RKO (cell line): ENCODE measurements at regions not wholly inside any gene's neighbourhood (a gene's known extent, or its start where the extent isn't known, plus 50 kb on each side); places are given as distances from the start of the nearest gene placed in this dataset.
A peak's percentile ranks its signal among the peaks of the same experiment; 100 is the strongest.
"Not testable (repeated sequence)": the region's sequence is repeated elsewhere in the genome, so short reads cannot be mapped to it uniquely, and the experiment has no call there.

Experiments
- DNase-seq: peaks from one replicate; pipeline ENCODE4 v3.0.0-alpha.2; 2016; ENCODE audit warnings: low spot score

DNA sequence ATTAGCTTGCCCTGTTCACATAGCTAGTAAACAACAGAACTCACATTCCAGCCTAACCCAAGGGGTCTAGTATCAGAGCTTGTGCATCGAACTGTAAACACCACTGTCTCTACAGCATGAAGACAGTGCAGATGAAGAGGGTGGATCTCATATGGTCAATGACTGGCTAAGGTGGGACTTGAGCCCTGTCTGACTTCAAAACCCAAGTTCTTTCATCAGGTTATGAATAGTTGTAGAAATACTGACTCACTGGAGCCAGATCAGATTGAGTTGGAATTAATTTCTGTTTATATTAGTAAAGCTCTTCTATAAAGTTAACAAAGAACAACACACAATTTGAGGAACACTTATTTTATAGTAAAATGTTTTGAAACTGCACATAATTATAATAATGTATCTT lies 161.7 kb upstream of the ARHGAP20 start:
- no peak for DNase-seq

DNA sequence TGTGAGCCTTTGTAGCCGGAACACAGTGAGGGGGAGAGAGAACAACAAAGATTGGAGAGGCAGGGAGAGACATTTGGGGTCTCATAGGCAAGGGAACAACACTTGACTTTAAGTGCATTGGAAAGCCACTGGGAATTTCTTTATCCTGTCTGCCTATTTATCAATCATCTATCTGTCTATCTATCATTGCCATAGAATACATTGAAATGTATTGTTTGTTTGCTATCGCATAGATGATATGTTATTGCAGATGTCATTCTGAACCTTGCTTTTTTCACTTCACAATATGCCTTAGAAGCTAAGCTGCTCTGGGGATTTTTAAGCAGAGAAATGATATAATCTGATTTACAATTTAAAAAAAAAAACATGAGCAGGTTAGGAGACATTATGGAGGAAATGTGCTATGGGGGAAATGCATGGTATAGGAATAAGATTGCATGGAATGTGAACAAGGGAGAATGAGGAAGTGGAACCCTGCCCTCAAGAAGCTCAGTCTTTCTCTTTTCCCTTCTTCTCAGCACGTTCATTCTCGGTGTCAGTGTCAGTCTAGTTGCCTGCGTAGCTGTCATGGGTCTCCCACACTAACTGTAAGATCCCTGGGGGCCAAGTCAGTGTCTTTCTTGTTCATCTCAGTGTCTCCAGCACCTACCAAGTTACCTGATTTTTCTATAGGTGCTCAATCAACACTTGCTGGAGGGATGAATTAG lies 158.7 kb upstream of the ARHGAP20 start:
- no peak for DNase-seq

DNA sequence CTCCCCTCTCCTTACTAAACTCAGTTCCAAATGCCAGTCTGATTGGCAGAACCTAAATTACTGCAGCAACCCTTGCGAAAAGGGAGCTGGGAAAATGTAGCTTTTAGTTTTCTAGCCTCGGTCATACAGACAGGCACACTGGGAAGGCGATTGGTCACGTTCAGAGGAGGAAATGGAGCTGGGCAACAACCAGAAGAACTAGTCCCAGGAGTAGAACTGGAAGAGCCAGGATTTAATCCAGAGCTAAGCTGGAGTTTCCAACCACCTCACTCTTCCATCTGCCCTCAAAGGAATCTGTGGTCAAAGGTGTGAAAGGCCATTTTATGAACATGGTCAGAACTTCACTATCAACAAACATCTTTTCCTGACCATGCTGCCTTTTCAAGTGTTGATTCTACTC lies 155.7 kb upstream of the ARHGAP20 start:
- no peak for DNase-seq

DNA sequence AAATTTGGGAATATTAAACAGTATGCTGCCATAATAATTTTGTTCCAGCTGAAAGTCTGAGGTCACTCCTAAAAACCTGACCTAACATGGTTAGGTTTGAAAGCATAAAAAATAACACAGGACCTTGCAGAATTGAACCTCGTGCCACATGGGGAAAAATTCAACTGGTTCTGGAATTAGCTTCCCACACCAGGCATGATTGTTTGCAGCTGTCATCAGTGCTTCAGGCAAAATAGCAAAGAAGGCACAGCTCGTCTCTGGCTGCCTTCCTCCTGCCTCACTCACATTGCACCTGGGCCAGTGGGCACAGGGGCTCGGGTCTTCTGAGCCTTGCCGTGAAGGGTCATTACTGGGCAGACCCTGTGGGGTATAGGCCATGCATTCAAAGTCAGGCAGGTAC lies 153.8 kb upstream of the ARHGAP20 start:
- no peak for DNase-seq

DNA sequence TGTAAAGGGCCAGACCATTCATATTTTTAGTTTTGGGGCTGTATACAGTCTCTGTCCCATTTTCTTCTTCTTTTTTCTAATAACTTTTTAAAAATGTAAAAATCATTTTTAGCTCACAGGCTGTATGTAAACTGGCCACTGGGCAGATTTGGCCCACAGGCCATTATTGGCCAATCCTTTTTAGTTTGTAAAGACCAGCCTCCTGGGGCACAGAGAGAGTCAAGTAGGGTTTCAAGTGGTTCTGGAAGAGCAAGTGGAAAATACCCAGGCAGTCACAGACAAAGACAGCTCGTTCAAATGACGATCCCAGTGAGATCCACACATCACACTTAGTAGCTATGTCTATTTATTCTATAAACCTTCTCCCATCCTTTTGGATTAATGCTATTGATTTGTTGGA lies 150.2 kb upstream of the ARHGAP20 start:
- no peak for DNase-seq

DNA sequence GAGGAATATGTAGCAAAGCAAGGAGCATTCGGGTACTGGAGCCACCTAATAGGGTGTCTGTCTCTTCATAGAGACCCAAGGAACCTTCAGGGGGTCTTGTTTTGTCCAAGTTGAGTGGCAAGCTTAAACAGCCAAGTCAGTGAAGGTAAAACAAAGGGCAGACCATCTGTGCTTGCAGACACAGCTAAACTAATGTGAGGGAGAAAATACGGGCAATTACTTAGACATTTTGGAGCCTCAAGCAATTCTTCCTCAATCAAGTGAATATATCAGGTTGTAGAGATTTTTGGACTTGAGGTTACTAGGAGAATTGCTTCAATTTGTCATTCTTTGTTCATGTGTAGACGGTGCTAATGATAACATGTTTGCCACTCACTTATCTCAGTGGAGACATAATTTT lies 148.2 kb upstream of the ARHGAP20 start:
- no peak for DNase-seq

DNA sequence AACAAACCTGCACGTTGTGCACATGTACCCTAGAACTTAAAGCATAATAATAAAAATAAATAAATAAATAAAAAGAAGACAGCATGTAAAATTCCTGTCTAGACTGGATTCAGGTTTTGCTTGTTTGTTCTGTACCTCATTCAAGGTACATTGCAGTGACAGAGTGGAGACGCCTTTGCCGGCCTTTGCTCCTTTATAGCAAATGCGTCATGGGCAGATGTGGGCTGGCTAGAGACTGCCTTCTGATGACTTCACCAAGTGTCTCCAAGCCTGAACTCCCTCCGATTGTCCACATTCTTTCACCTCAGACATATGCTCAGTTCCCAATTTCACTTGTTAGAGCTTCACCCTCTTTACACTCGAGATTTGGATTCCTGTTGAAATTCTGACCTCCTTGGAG lies 147.8 kb upstream of the ARHGAP20 start:
- no peak for DNase-seq

DNA sequence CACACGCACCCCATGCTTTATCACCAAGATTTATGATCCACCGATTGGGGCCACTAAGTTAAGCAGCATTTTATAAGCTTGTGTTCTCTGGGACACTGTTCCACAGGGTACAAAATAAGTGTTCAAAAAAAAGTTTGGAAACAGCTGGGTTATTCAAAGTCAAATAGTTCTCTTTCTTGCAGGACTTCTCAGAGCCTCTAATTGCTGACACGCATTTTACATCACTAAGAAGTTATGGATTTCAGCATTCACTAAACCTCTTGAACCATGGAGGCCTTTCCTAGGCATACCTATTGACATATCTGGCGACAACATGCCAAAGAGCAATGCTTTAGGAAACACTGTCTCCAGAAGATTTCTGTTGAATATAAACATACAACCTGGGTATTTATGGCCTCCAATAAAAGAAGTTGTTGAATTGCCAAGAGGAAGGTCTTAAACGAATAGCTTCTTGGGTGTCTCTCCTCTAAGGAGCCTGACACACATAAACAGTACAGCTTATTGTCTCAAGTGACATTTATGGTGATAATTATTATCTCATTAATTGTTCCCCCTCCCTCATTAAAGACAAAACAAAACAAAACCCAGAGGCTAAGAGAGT lies 147.1 kb upstream of the ARHGAP20 start:
- DNase-seq: no peak

DNA sequence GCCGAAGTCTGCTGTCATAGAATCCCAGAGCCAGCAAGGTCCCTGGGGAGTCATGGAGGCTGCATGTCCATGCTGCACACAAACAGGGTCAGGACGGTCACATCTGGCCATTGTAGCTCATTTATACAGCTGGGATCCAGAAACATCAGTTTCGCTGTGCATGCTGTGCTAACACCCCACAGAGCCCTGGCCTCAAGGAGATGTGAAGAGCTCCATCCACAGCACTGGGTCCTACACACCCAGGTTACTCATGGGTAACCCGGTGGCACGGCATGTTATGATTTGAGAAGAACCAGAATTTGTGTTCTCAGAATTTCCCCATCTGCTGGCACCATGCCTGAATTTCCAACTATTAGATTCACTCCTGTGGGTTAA lies 146.3 kb upstream of the ARHGAP20 start:
- DNase-seq: no peak

DNA sequence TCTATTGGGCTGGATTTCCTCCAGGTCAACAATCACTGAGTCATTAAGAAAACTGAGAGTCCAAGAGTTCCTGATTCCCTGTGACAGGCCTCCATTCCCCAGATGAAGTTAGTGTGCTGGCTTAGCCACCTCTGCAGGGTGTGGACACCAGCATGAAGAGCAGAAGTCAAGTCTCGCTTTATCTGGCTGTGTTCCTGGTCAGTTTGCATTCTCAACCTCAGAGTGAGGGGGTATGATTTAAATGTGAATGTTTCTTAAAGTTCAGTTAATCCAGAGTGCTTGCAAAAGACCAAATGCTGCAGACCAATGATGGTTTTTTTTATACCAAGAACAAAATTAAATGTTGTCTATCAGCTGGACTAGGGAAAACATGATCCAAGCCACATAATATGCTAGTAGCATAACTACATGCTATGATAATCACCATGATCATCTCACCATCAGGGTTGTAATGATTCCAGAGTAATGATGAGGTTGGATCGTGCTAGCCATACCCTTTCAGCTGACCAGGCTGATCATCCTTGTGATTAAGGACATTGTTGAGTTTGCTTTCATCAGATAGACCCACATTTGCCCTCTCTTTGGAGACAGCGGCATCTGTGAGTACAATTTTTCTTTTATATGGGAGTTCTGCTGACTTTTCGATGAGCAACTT lies 145.8 kb upstream of the ARHGAP20 start:
- no peak for DNase-seq

DNA sequence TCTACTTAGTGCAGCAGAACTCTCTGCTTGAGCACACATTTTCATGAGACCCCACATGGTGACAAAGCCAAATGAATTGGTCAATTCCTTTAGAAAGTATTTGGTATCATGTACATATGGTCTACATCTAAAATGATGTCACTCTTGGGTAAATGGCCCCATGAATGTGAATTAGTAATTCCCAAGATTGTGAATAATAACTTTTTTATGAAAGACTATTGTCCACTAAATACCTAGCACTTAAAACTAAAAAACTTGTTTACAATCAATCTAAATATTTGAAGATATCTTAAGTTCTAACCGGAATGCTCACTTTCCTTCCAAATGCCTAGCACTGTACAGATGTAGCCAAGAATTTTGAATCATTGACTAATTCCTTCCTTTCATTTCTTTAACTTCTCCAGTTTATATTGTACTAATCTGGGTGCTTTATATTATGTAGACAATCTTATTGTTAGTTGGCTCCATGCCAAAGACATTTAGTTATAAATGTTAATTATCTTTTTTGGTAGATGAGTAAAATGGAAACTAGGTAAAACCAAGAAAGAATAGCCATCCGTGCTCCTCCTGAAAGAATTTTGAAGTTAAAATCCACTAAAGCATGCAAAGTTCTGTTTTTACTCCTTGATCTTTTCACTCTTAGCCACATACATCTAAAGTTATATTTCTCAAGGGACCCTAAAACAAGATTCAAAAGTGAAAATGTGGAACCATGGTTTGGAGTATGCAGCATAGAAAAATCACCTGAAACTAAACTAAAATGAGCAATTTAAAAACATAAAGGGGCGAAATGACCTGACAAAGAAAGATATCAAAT lies 145.0 kb upstream of the ARHGAP20 start:
- no peak for DNase-seq

DNA sequence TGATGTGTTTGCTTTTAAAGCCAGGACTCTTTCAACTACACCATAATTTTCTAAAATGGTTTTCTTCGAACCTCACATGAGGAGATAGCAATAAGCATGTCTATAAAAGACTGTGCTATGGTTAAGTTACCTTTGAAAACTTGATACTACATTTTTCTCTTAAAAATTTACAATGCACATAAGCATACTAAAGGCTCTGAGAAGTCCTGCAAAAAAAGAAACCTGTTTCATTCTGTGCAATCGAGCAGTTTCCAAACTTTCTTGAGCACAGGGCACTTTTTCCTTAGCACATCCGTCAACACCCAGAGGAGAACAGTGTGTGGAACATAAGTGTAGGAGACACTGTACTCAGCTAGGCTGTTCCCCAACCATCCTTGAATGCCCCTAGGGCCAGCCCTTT lies 144.1 kb upstream of the ARHGAP20 start:
- no peak for DNase-seq

DNA sequence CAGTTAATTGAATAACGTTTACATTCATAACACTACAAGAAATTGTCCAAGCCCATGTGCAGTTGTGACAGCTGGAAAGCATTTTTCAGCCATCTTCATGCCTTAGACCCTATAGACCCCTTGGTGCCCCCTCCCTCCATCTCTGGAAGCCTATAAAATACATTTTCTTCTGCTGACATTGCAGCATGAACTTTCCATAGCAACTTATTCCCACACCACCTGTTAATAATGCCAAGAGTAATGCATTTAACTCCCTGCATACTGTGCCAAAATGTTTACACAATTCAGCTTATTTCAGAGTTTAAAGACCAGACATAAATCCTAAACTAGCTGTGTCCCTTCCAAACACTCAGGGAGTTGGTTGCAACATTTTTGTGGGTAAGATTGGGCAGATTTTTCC lies 143.0 kb upstream of the ARHGAP20 start:
- no peak for DNase-seq

DNA sequence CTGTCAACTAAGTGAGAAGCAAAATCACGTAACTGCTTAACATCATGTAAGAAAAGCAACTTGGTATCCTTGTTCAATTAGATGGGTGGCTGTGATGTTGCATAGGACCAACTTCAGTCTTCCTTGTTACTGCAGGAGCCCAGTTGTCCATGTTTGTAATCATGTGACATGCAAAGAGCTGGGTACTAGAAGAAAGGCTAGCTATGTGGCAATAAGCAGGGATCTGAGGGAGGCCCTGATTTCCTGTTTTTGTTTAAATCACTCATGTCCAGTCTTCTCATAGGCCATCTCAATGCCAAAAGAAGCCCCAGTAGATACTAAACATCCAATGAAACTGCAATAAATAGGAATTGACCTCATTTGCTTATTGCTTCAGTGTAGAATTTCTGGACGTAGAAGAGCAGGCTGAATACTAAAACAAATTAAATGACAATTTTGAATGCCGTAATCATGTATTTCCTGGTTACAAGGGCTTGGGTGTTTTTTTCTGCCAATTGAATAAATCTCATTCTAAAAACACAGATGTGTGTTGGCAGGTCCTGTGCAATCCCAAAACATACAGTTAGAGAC lies 140.8 kb upstream of the ARHGAP20 start:
- no peak for DNase-seq

DNA sequence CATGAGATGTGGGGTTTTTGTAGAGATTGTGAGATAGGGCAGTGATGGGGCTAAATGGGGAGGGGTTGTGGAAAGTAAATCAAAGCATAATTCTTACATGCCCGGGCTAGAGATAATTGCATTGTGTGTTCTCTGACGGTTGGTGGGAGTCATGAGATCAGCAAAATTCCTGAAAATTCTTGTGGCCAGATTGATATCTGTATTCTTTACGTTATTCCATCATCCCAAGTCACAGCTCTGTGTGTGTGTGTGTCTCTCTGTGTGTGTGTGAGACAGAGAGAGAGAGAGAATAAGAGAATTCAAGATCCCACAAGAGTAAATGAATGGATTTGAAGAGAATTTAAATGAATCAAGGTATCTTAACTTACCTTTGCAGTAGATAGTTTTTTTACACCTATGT lies 138.6 kb upstream of the ARHGAP20 start:
- no peak for DNase-seq

DNA sequence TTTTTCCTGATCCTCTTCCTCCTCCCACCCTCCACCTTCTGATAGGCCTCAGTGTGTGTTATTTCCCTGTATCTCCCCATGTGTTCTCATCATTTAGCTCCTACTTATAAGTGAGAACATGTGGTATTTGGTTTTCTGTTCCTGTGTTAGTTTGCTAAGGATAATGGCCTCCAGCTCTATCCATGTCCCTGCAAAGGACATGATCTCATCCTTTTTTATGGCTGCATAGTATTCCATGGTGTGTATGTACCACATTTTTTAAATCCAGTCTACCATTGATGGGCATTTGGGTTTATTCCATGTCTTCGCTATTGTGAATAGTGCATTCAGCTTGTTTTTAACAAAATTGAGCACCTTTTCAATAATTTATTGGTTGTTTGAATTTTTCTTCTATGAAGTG lies 130.8 kb upstream of the ARHGAP20 start:
- not testable (repeated sequence) for DNase-seq

DNA sequence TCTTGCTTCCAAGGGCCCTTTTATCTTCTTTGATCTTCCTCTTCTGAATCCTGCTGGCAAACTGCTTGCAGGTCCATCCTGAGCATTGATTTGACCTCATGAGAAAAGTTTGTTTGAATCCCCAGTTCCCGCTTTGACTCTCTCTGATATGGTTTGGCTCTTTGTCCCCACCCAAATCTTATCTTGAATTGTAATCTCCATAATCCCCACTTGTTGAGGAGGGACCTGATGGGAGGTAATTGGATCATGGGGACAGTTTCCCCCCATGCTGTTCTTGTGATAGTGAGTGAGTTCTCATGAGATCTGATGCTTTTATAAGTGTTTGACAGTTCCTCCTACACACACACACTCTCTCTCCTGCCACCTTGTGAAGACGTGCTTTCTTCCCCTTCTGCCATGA lies 126.6 kb upstream of the ARHGAP20 start:
- DNase-seq: no peak

DNA sequence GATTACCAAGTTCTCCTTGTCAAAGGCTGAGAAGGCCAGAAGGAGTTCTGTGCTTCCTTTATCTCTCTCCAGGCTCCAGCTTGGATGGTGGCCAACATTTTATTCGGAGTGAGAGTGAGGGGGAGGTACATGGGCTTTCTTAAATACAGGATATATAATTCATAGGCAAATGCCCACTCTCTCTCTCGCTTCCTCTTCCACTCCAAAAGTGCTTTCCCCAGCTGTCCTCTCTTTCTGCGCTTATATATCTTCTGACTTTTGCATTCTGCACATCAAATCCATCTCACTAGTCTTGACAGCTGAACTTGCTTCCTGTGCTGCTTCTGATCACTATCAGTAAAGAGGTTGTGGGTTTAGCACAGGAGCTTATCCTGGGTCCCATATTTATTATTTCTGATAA lies 125.4 kb upstream of the ARHGAP20 start:
- no peak for DNase-seq

DNA sequence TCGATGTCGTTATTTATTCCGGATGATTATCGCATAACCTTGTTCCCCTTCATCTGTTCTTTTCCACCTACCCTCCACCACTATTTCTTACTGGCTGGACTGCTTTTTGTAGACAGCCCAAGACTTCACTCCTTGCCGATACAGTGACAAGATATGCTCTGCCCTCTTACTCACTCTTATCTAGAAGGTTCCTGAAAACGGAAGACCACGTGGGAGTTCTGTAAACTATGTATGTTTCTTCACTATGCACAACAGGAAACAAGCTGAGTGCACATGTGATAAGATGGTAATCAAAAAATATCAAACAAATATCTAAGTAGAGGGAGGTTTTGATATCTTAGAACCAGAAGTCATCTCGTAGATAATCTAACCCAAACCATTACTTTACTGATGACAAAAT lies 122.9 kb upstream of the ARHGAP20 start:
- DNase-seq: no peak

DNA sequence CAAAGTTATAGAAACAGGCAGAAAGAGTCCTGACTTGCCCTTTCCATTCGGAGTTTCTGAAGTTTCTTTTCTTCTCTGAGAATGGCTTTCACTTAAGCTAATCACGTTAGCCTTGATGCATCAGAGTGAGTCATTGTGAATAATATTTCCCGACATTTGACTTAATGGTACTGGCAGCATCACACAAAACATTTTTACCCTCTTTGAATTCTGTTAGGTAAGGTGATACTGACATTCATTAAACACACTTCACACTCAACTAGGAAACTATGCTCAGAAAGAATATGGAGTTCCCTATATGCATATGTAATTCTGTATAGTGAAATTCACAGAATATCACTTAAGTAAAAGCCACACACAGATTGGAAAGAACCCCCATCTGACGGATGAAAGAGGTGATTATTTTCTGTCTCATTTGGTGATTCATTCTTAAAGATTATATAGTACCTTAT lies 120.8 kb upstream of the ARHGAP20 start:
- DNase-seq: peak; percentile 3

DNA sequence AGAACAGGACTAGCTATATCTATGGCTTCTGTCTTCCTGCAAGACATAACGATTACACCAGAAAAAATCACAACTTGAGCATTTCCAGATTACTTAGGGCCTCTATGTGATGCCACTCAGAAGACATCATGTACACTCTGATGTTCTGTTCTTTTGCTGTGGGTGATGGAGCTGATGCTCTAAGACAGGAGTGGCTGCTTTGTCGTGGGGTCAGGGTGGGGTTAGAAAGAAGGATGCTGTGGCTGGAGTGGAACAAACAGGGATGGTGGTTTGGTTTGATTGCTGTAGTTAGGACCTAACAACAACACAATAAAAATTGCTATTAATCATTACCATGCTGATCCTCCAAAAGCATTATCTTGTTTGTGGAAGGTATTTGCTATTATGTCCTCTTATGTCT lies 120.3 kb upstream of the ARHGAP20 start:
- DNase-seq: no peak

DNA sequence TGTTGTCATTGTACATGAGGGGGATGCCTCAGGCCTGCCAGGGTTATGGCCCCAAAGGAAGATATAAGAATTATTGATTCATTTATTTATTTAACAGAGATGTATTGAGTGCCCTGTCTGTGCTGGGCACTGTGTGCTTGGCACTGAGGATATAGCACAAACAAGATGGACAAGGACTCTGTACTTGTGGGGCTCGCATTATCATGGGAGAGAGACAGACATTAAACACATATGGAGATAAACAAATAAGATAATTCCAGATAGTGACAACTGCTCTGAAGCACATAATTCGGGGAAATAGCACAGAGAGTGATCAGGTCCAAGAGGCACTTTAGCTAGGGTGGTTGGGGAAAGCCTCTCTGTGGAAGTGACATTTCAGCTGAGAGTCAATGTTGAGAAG lies 119.8 kb upstream of the ARHGAP20 start:
- DNase-seq: no peak

DNA sequence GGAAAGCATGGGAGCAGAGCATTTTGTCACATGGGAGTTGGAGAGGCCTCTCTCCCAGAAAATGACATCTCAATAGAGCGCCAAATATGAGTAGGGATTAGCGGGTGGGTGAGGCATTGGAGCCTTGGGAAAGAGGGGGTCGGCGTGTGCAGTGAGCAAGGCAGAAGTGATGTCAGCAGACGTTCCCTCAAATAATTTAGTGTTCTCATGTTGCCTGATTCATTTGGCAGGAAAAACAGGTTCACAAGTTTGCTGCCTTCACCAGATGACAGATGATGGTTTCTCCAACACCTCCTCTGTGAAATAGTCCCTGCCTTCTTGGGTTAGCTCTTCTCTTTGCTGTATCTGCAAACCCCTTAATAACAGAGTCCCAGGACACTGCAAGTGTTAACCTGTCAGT lies 118.5 kb upstream of the ARHGAP20 start:
- DNase-seq: no peak
